ENCODE measurements at regions not wholly inside any gene's neighbourhood (a gene's known extent, or its start where the extent isn't known, plus 50 kb on each side); places are given as distances from the start of the nearest gene placed in this dataset.

GRCh38 chr3:194082743-194083636 is 53.0 kb upstream of the HES1 start:
- Histone ChIP-seq H3K27ac (ENCODE audit: low read depth, low read length) (no peak overlapping the region), H3K27me3 (ENCODE audit: insufficient read depth, low read length) (peaks cover 12% of the 10 kb centered on the region; the same call in 1 of the 2 replicates), H3K79me2 (ENCODE audit: insufficient read depth, low read length) (no peaks in the 10 kb centered on the region), H3K9me3 (ENCODE audit: control insufficient read depth in 1 of 2, insufficient read depth in 1 of 2, low read depth in 1 of 2, low read length in 2 of 2) (no peaks in the 10 kb centered on the region), H3K36me3 (ENCODE audit: control insufficient read depth in 1 of 2, insufficient read depth in 2 of 2, low read length in 2 of 2) (no peaks in the 10 kb centered on the region), H2AFZ (ENCODE audit: low read depth, low read length, poor library complexity, severe bottlenecking) (no peak overlapping the region), H3K4me3 (replicated peaks in 1 of 2; ENCODE audit: low read depth in 1 of 2, low read length in 2 of 2) (no peak overlapping the region), H3K4me2 (ENCODE audit: low read length) (no peak overlapping the region), H4K20me1 (ENCODE audit: insufficient read depth) (no peaks in the 10 kb centered on the region), H3K9ac (ENCODE audit: low read length) (no peak overlapping the region), H3K4me1 (ENCODE audit: control insufficient read depth in 1 of 2, insufficient read depth in 2 of 2, low read length in 2 of 2) (no peaks in the 10 kb centered on the region; a peak in 1 of 4 replicates), H3K9me2 (ENCODE audit: insufficient read depth) (no peaks in the 10 kb centered on the region)
- no TSS peak for BruUV-seq (replicated peaks)
- DNase-seq (ENCODE audit: low read depth, low spot score) (no peak), ATAC-seq (no peak)
- intact Hi-C loops (cut with micrococcal nuclease), result no loop called here
- ChIA-PET CTCF (no interaction called here), RAD21 (ENCODE audit: low non-redundant PET in 1 of 2, low total read pairs in 2 of 2, uncharacterized antibody in 2 of 2, unreplicated experiment in 2 of 2) (no interaction called here), POLR2A (no interaction called here)
- TF ChIP-seq POLR2A (IDR thresholded peaks at IDR 0.05; ENCODE audit: borderline replicate concordance, extremely low read depth, insufficient read depth, insufficient read length) (no peak), ATF3 (IDR thresholded peaks at IDR 0.05) (no peak), ZFX (IDR thresholded peaks at IDR 0.05) (no peak), CTCF (IDR thresholded peaks at IDR 0.05 in 2 of 3, conservative IDR thresholded peaks at IDR 0.05 in 1 of 3; ENCODE audit: borderline replicate concordance in 1 of 3, insufficient read depth in 1 of 3, low read depth in 2 of 3, low read length in 2 of 3) (no peak), ZNF274 (IDR thresholded peaks at IDR 0.05; ENCODE audit: low read depth, low read length) (no peak), JUND (IDR thresholded peaks at IDR 0.05) (no peak), POLR2AphosphoS5 (IDR thresholded peaks at IDR 0.05; ENCODE audit: low read depth, low read length) (no peak), ZBTB33 (IDR thresholded peaks at IDR 0.05; ENCODE audit: extremely low read depth, insufficient replicate concordance, low read length) (no peak), CEBPB (IDR thresholded peaks at IDR 0.05; ENCODE audit: low read depth) (no peak), SP1 (IDR thresholded peaks at IDR 0.05; ENCODE audit: low read depth) (no peak), ELF1 (IDR thresholded peaks at IDR 0.05; ENCODE audit: borderline replicate concordance, low read depth) (no peak), EZH2phosphoT487 (IDR thresholded peaks at IDR 0.05; ENCODE audit: borderline replicate concordance) (no peak), TCF7L2 (IDR thresholded peaks at IDR 0.05; ENCODE audit: borderline replicate concordance, extremely low read depth, insufficient read depth, insufficient read length) (no peak)
